A673 (cell line): ENCODE measurements at regions not wholly inside any gene's neighbourhood (a gene's known extent, or its start where the extent isn't known, plus 50 kb on each side); places are given as distances from the start of the nearest gene placed in this dataset.

Source experiments
- EZH2 ChIP-seq: fragments of 200-600 bp; sonication (generic); IDR thresholded peaks from 2 replicates; pipeline ENCODE4 v1.6.1; 2017; ENCODE audit warnings: borderline replicate concordance, low read depth, mild to moderate bottlenecking, mixed read lengths, antibody characterized with exemption, low read length; ENCODE audit not compliant: poor library complexity, severe bottlenecking
- TF ChIP-seq, protein P1 (sequence below): fragments of 300-800, 200-600 bp; sonication (generic); conservative IDR thresholded peaks from 2 replicates; pipeline ENCODE4 v1.5.1; 2017; ENCODE audit warnings: low read depth, mild to moderate bottlenecking, antibody characterized with exemption, low read length, moderate library complexity, mixed read lengths

DNA sequence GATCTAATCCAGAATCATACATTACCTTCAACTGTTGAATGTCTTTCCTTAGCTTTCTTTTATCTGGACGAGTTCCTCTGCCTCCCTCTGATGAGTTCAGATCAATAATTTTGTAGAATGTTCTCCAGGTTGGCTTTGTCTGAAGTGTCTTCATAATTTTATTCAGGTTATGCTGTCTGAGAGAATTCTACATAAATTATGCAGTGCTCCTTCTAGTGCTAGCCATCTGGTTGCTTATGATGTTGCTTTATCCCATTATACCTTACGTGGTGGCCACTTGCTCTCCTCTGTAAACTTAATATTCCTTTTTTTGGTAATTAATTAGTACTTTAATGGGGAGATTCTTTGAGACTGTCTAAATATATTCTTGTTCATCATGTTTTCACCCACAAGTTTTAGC lies 67.7 kb upstream of the PTCHD4 start:
- TF ChIP-seq, protein P1, sequence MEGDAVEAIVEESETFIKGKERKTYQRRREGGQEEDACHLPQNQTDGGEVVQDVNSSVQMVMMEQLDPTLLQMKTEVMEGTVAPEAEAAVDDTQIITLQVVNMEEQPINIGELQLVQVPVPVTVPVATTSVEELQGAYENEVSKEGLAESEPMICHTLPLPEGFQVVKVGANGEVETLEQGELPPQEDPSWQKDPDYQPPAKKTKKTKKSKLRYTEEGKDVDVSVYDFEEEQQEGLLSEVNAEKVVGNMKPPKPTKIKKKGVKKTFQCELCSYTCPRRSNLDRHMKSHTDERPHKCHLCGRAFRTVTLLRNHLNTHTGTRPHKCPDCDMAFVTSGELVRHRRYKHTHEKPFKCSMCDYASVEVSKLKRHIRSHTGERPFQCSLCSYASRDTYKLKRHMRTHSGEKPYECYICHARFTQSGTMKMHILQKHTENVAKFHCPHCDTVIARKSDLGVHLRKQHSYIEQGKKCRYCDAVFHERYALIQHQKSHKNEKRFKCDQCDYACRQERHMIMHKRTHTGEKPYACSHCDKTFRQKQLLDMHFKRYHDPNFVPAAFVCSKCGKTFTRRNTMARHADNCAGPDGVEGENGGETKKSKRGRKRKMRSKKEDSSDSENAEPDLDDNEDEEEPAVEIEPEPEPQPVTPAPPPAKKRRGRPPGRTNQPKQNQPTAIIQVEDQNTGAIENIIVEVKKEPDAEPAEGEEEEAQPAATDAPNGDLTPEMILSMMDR, result no peak
- no peak for TF ChIP-seq EZH2
